Heart left ventricle (tissue), 13 donors: ENCODE measurements at regions not wholly inside any gene's neighbourhood (a gene's known extent, or its start where the extent isn't known, plus 50 kb on each side); places are given as distances from the start of the nearest gene placed in this dataset.
"Not testable (repeated sequence)": the region's sequence is repeated elsewhere in the genome, so short reads cannot be mapped to it uniquely, and the experiment has no call there.

Experiments used
- POLR2A ChIP-seq, 2 donors: fragments of 450-650 bp; IDR thresholded peaks; one replicate each; pipeline ENCODE4 v1.6.1; 2017; ENCODE audit warnings: antibody characterized with exemption in 2 of 2, mild to moderate bottlenecking in 2 of 2, moderate library complexity in 2 of 2
- TF ChIP-seq, protein P1 (sequence below), 12 donors: fragments of 200-600 bp; sonication (generic) in 4 of 12; IDR thresholded peaks; one replicate each; pipeline versions ENCODE4 v1.5.0 to v1.8.0; 2018 to 2022; ENCODE audit warnings: antibody characterized with exemption in 12 of 12, mild to moderate bottlenecking in 5 of 12
- donor health status: ischemic (EF 13 %, LVEDD 7.1; RV severe dilation, severe dysfunction).
- donor health status: DM: no; HTN: yes; CAD: no.
- donor health status: DM: no; HTN: no; CAD: no.
- donor health status: ischemic (EF 25% LVEDD 6.9; RV normal size, moderate dysfunction).
- donor health status: ischemic (EF 25% LVEDD 5.7; RV mildly dilated, moderate dysfunction).
- donor health status: ischemic (EF 35%, LVEDD 5.7; RV mildly dilated, moderate dysfunction).
- donor health status: nonischemic (EF 11% LVEDD 7.7; RV severe dilation, severe dysfunction).
- donor health status: DM: yes; HTN: yes; CAD: no.
- donor health status: PGD.
- donor health status: ischemic (EF 29% LVEDD 5.4; RV normal size, mild dysfunction).
- donor health status: nonischemic (EF 23%, LVEDD 6.1; RV moderate dilation, normal function).

DNA sequence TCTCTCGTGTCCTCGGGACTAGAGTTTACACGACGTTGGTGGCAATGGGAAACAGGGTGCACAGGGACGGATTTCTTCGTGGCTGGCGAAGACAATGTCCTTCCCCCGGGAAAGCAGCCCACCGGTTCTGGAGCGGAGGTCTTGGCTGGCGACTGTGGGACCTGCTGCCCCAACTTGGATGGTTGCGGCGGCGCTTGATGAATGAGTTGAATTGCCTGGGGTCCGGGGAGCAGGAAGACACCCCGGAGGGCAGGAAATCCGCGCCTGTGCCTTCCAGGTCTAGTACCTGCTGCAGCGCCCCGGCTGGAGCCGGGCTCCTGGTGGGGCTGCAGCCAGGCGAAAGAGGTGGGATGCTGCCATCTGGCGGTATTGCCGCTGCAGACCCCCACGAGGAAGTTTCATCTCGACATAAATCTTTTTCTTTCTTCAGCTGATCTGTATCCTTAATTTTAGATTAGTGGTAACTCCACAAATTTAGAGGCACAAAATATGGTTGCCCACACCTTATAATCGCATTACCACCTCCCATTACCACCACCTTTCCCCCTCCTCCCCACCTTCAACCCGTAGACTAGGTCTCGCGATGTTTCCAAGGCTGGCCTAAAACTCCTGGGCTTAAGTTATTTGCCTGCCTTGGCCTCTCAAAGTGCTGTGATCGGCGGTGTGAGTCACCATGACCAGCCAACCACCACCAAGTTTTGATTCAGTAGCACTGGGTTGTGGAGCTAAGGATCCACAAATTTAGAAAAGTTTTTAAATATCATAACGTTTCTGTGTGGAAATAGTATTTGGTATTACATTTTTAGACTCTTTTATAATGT lies 1929.7 kb upstream of the DEFB115 start:
- not testable (repeated sequence) for TF ChIP-seq POLR2A (IDR thresholded peaks at IDR 0.05)
- TF ChIP-seq, protein P1, sequence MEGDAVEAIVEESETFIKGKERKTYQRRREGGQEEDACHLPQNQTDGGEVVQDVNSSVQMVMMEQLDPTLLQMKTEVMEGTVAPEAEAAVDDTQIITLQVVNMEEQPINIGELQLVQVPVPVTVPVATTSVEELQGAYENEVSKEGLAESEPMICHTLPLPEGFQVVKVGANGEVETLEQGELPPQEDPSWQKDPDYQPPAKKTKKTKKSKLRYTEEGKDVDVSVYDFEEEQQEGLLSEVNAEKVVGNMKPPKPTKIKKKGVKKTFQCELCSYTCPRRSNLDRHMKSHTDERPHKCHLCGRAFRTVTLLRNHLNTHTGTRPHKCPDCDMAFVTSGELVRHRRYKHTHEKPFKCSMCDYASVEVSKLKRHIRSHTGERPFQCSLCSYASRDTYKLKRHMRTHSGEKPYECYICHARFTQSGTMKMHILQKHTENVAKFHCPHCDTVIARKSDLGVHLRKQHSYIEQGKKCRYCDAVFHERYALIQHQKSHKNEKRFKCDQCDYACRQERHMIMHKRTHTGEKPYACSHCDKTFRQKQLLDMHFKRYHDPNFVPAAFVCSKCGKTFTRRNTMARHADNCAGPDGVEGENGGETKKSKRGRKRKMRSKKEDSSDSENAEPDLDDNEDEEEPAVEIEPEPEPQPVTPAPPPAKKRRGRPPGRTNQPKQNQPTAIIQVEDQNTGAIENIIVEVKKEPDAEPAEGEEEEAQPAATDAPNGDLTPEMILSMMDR (IDR thresholded peaks at IDR 0.05): peak in 6 of 12 donors; percentile 6 to 51 (median 25)
